ENCODE measurements at regions not wholly inside any gene's neighbourhood (a gene's known extent, or its start where the extent isn't known, plus 50 kb on each side); places are given as distances from the start of the nearest gene placed in this dataset.
"Not testable (repeated sequence)": the region's sequence is repeated elsewhere in the genome, so short reads cannot be mapped to it uniquely, and the experiment has no call there.

- no peak for DNase-seq
Measured at GRCh38 chr2:13968811-13969210, 663.7 kb upstream of the LRATD1 start.

GRCh38 chr2:13986119-13986720 is 646.3 kb upstream of the LRATD1 start:
- no peak for DNase-seq

- no peak for DNase-seq
Measured at GRCh38 chr2:13996527-13996926, 636.0 kb upstream of the LRATD1 start.

GRCh38 chr2:14011190-14011589 is 621.3 kb upstream of the LRATD1 start:
- DNase-seq, result no peak

- no peak for DNase-seq
Measured at GRCh38 chr2:14015113-14015630, 617.3 kb upstream of the LRATD1 start.

GRCh38 chr2:14016289-14016955 is 616.1 kb upstream of the LRATD1 start:
- DNase-seq, result no peak

- no peak for DNase-seq
Measured at GRCh38 chr2:14018620-14019019, 613.9 kb upstream of the LRATD1 start.

GRCh38 chr2:14023558-14023957 is 609.0 kb upstream of the LRATD1 start:
- no peak for DNase-seq

GRCh38 chr2:14039134-14039533 is 593.4 kb upstream of the LRATD1 start:
- DNase-seq, result no peak

GRCh38 chr2:14047491-14047890 is 585.0 kb upstream of the LRATD1 start:
- DNase-seq, result no peak

- DNase-seq, result no peak
Measured at GRCh38 chr2:14051401-14051800, 581.1 kb upstream of the LRATD1 start.

GRCh38 chr2:14053105-14053504 is 579.4 kb upstream of the LRATD1 start:
- DNase-seq, result no peak

- DNase-seq, result no peak
Measured at GRCh38 chr2:14064346-14064745, 568.2 kb upstream of the LRATD1 start.

GRCh38 chr2:14072338-14072737 is 560.2 kb upstream of the LRATD1 start:
- DNase-seq, result no peak

- no peak for DNase-seq
Measured at GRCh38 chr2:14074691-14075090, 557.8 kb upstream of the LRATD1 start.

GRCh38 chr2:14079576-14079975 is 552.9 kb upstream of the LRATD1 start:
- no peak for DNase-seq

GRCh38 chr2:14081521-14081920 is 551.0 kb upstream of the LRATD1 start:
- no peak for DNase-seq

GRCh38 chr2:14082640-14083039 is 549.9 kb upstream of the LRATD1 start:
- no peak for DNase-seq

GRCh38 chr2:14094592-14094991 is 537.9 kb upstream of the LRATD1 start:
- no peak for DNase-seq

GRCh38 chr2:14099101-14099500 is 533.4 kb upstream of the LRATD1 start:
- not testable (repeated sequence) for DNase-seq

- DNase-seq, result no peak
Measured at GRCh38 chr2:14114275-14114674, 518.2 kb upstream of the LRATD1 start.

- DNase-seq, result no peak
Measured at GRCh38 chr2:14120376-14120775, 512.1 kb upstream of the LRATD1 start.

GRCh38 chr2:14123436-14124103 is 508.9 kb upstream of the LRATD1 start:
- DNase-seq, result no peak

- no peak for DNase-seq
Measured at GRCh38 chr2:14125624-14126293, 506.8 kb upstream of the LRATD1 start.
